Esophagus (tissue), 2 donors: ENCODE measurements at regions not wholly inside any gene's neighbourhood (a gene's known extent, or its start where the extent isn't known, plus 50 kb on each side); places are given as distances from the start of the nearest gene placed in this dataset.
A peak's percentile ranks its signal among the peaks of the same experiment; 100 is the strongest.
"Not testable (repeated sequence)": the region's sequence is repeated elsewhere in the genome, so short reads cannot be mapped to it uniquely, and the experiment has no call there.

Experiments used
- H3K27ac ChIP-seq, 2 donors: one replicate each; pipeline ENCODE4 v1.5.1; 2013; ENCODE audit warnings: low read depth in 2 of 2, mild to moderate bottlenecking in 2 of 2, inconsistent platforms in 1 of 2, low read length in 1 of 2, moderate library complexity in 1 of 2
- H3K27me3 ChIP-seq, 2 donors: one replicate each; pipeline ENCODE4 v1.6.1; 2013; ENCODE audit warnings: low read length in 2 of 2, control low read depth in 1 of 2, mild to moderate bottlenecking in 1 of 2; ENCODE audit not compliant: insufficient read depth in 2 of 2, control insufficient read depth in 1 of 2
- H3K36me3 ChIP-seq, 2 donors: one replicate each; pipeline ENCODE4 v1.6.1; 2013; ENCODE audit warnings: low read length in 1 of 2; ENCODE audit not compliant: control insufficient read depth in 2 of 2, insufficient read depth in 2 of 2
- H3K4me1 ChIP-seq, 2 donors: one replicate each; pipeline ENCODE4 v1.6.1; 2013; ENCODE audit warnings: low read length in 1 of 2; ENCODE audit not compliant: control insufficient read depth in 2 of 2, insufficient read depth in 2 of 2
- H3K4me3 ChIP-seq, 2 donors: one replicate each; pipeline ENCODE4 v1.5.1; 2013; ENCODE audit warnings: low read length in 2 of 2, mild to moderate bottlenecking in 2 of 2, low read depth in 1 of 2, moderate library complexity in 1 of 2
- H3K9me3 ChIP-seq, 2 donors: one replicate each; pipeline ENCODE4 v1.6.1; 2013; ENCODE audit warnings: mild to moderate bottlenecking in 2 of 2, low read depth in 1 of 2, low read length in 1 of 2, moderate library complexity in 1 of 2; ENCODE audit not compliant: control insufficient read depth in 2 of 2, insufficient read depth in 1 of 2
- WGBS, 2 donors: extraction: QIAGEN DNeasy Blood & Tissue Kit; methylation state at CpG; one replicate each; pipeline ENCODE4 v1.1.7; 2013; 5-methylcytosine and 5-hydroxymethylcytosine counted together
- donor health status: healthy with polysubstance abuse.
- donor health status: Bipolar disorder and iron deficiency.

DNA sequence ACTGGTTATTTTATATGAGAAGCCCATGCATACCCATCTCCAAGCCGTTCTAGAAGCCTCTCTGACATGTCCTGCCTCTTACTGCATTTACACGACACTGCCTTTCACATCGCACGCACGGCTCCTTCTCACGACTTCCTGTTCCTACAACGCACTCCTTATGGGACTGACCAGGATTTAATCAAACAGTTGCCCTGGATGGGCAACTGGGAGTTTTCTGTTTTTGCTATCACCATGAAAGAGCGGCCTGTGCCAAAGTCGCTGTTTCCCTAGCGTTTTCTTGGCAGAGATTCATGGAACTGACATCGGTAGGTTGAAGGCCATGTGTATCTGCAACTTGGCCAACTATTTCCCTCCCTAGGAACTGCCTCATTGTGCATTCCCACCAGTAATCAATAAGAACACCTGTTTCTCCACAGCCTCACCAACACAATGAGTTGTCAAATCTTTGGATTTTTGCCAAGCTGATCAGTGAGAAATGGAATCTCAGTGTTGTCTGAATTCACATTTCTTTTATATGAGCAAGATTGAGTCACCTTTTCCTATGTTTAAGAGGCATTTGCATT is 97.2 kb upstream of the OTOS start:
- Histone ChIP-seq H3K27me3 (no peaks in the 10 kb centered on the region), H3K36me3 (no peaks in the 10 kb centered on the region), H3K9me3 (no peaks in the 10 kb centered on the region), H3K27ac (no peak overlapping the region), H3K4me3 (no peak overlapping the region), H3K4me1 (peaks cover 0 to 22% of the 10 kb centered on the region in 2 donors)
- WGBS, 2 donors, result 42 to 55% methylated on average over 11 of the region's 11 CpGs

DNA sequence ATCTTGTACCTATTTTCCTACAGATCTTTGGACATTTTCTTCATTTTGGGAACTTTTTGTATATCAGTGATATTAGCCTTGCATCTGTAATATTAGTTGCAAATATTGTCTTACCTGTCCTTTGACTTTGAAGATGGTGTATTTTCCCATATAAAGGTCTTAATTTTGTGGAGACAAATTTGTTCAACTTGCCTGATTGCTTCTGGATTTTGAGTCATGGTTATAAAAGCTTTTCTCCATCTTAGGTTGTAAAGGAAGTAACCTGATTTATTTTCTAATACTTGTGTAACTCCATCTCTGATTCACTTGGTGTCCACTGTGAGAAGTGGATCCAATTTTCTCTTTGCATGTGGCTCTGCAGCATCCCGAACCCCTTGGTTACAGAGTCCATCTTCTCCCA is 97.7 kb upstream of the OTOS start:
- H3K4me1 ChIP-seq, result peaks cover 0 to 22% of the 10 kb centered on the region in 2 donors
- H3K36me3 ChIP-seq, result no peaks in the 10 kb centered on the region
- H3K27ac ChIP-seq, result no peak overlapping the region
- WGBS, 2 donors, result 76 to 83% methylated on average over 1 of the region's 1 CpG
- no peaks in the 10 kb centered on the region for H3K27me3 ChIP-seq
- H3K4me3 ChIP-seq, result no peak overlapping the region
- H3K9me3 ChIP-seq, result no peaks in the 10 kb centered on the region

- Histone ChIP-seq H3K9me3 (no peaks in the 10 kb centered on the region), H3K4me3 (no peak overlapping the region), H3K4me1 (peaks cover 0 to 21% of the 10 kb centered on the region in 2 donors), H3K36me3 (no peaks in the 10 kb centered on the region), H3K27me3 (no peaks in the 10 kb centered on the region), H3K27ac (no peak overlapping the region)
- 87 to 88% methylated on average over 1 of the region's 1 CpG for WGBS, 2 donors
Observed at GRCh38 chr2:240238786-240239185, 98.3 kb upstream of the OTOS start.

DNA sequence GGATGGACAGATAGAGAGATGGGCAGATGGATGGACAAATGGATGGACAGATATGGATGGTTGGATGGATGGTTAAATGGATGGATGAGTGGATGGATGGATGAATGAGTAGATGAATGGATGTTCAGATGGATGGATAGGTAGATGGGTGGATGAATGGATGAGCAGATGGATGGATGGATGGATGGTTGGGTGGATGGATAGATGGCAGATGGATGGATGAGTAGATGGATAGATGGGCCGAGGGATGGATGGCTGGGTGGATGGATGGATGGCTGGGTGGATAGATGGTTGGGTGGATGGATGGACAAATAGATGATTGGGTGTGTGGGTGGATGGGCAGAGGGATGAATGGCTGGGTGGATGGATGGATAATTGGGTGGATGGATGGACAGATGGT is 98.9 kb upstream of the OTOS start:
- 90 to 100% methylated on average over 1 of the region's 1 CpG for WGBS, 2 donors
- no peak overlapping the region for H3K27ac ChIP-seq
- no peaks in the 10 kb centered on the region for H3K27me3 ChIP-seq
- H3K4me1 ChIP-seq, result peaks cover 0 to 18% of the 10 kb centered on the region in 2 donors
- no peak overlapping the region for H3K4me3 ChIP-seq
- H3K9me3 ChIP-seq, result no peaks in the 10 kb centered on the region
- H3K36me3 ChIP-seq, result no peaks in the 10 kb centered on the region

GRCh38 chr2:240240017-240240734 is 99.7 kb upstream of the OTOS start:
- no peak overlapping the region for H3K4me3 ChIP-seq
- H3K36me3 ChIP-seq, result no peaks in the 10 kb centered on the region
- peaks cover 0 to 19% of the 10 kb centered on the region in 2 donors for H3K4me1 ChIP-seq
- 92 to 95% methylated on average over 2 of the region's 2 CpGs for WGBS, 2 donors
- H3K27ac ChIP-seq, result no peak overlapping the region
- H3K27me3 ChIP-seq, result no peaks in the 10 kb centered on the region
- no peaks in the 10 kb centered on the region for H3K9me3 ChIP-seq

DNA sequence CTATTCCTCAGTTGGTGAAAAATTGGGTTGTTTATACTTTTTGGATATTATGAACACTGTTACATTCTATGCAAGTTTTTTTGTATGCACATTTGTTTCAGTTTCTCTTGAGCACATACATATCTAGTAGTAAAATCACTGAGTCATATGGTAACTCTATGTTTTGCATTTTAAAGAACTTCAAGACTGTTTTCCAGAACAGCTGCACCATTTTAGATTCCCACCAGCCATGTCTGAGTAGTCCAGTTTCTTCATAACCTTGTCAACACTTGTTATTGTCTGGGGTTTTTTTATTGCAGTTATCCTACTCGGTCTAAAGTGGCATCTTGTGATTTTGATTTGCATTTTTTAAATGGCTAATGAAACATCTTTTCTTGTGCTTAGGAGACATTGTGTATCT is 100.3 kb upstream of the OTOS start:
- Histone ChIP-seq H3K4me3 (no peak overlapping the region), H3K27me3 (no peaks in the 10 kb centered on the region), H3K4me1 (peaks cover 0 to 14% of the 10 kb centered on the region in 2 donors), H3K9me3 (no peaks in the 10 kb centered on the region), H3K27ac (no peak overlapping the region), H3K36me3 (no peaks in the 10 kb centered on the region)
- WGBS, 2 donors, result 78 to 79% methylated on average over 1 of the region's 1 CpG

DNA sequence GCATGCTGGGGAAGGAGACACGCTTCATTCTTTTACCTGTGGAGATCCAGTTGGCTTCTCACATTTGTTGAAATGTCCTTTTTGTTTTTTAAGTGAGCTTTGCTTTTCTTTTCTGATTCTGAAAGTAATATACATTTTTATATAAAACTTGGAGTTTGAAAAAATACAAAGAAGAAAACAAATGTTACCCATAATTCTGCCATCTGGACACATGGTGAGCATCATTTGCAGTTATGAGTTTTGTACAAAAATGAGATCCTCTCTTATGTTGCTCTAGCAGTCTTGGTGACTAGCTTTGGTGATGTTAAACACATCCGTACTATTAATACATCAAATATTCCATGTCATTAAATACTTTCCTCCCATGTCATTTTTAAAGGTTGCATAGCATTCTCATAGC is 101.1 kb upstream of the OTOS start:
- Histone ChIP-seq H3K36me3 (no peaks in the 10 kb centered on the region), H3K4me1 (peaks cover 0 to 6% of the 10 kb centered on the region in 2 donors), H3K4me3 (no peak overlapping the region), H3K9me3 (no peaks in the 10 kb centered on the region), H3K27ac (no peak overlapping the region), H3K27me3 (no peaks in the 10 kb centered on the region)
- WGBS, 2 donors, result 86 to 90% methylated on average over 2 of the region's 2 CpGs

DNA sequence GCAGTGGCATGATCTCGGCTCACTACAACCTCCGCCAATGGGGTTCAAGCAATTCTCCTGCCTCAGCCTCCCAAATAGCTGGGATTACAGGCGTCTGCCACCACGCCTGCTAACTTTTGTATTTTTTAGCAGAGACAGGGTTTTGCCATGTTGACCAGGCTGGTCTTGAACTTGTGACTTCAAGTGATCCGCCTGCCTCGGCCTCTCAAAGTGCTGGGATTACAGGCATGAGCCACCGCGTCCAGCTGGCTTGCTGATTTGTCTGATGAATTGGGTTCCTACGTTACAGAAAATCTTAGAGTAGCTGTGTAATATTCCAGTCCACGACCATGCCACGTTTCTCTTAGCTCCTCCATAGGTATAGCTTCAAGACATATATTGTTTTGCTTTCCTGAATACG is 102.6 kb upstream of the OTOS start:
- WGBS, 2 donors, result 91 to 92% methylated on average over 12 of the region's 12 CpGs
- H3K4me1 ChIP-seq, H3K36me3 ChIP-seq, H3K9me3 ChIP-seq, H3K27me3 ChIP-seq, H3K27ac ChIP-seq, H3K4me3 ChIP-seq: not testable (repeated sequence)

- H3K36me3 ChIP-seq, result no peaks in the 10 kb centered on the region
- no peak overlapping the region for H3K4me3 ChIP-seq
- 44 to 64% methylated on average over 15 of the region's 15 CpGs for WGBS, 2 donors
- H3K9me3 ChIP-seq, result no peaks in the 10 kb centered on the region
- peaks cover 0 to 14% of the 10 kb centered on the region in 2 donors for H3K4me1 ChIP-seq
- no peaks in the 10 kb centered on the region for H3K27me3 ChIP-seq
- peak overlapping the region in 1 of 2 donors; percentile 24 for H3K27ac ChIP-seq
Observed at GRCh38 chr2:240244543-240244942, 104.1 kb upstream of the OTOS start.

GRCh38 chr2:240245184-240245583 is 104.7 kb upstream of the OTOS start:
- Histone ChIP-seq H3K36me3 (no peaks in the 10 kb centered on the region), H3K27me3 (no peaks in the 10 kb centered on the region), H3K4me1 (peaks cover 3 to 21% of the 10 kb centered on the region in 2 donors), H3K9me3 (no peaks in the 10 kb centered on the region), H3K27ac (no peak overlapping the region), H3K4me3 (no peak overlapping the region)
- 91 to 94% methylated on average over 4 of the region's 4 CpGs for WGBS, 2 donors
